GM19240 (cell line): ENCODE measurements at regions not wholly inside any gene's neighbourhood (a gene's known extent, or its start where the extent isn't known, plus 50 kb on each side); places are given as distances from the start of the nearest gene placed in this dataset.
"Not testable (repeated sequence)": the region's sequence is repeated elsewhere in the genome, so short reads cannot be mapped to it uniquely, and the experiment has no call there.

Source experiments
- DNase-seq: peaks from one replicate; pipeline ENCODE4 v3.0.0; 2011; ENCODE audit warnings: low spot score; ENCODE audit not compliant: insufficient read length

- DNase-seq: no peak
Observed at GRCh38 chr1:65581119-65581518, 160.7 kb downstream of the LEPR start.

- DNase-seq: no peak
Observed at GRCh38 chr1:65584399-65584798, 163.9 kb downstream of the LEPR start.

- no peak for DNase-seq
Observed at GRCh38 chr1:65590279-65590678, 169.8 kb downstream of the LEPR start.

- no peak for DNase-seq
Observed at GRCh38 chr1:65593516-65593915, 173.0 kb downstream of the LEPR start.

- DNase-seq: no peak
Observed at GRCh38 chr1:65595724-65596123, 175.3 kb downstream of the LEPR start.

- DNase-seq: no peak
Observed at GRCh38 chr1:65596768-65597167, 176.3 kb downstream of the LEPR start.

GRCh38 chr1:65605621-65606020, 185.2 kb downstream of the LEPR start:
- no peak for DNase-seq

- DNase-seq: no peak
Observed at GRCh38 chr1:65606426-65606825, 186.0 kb downstream of the LEPR start.

- no peak for DNase-seq
Observed at GRCh38 chr1:65613884-65614283, 178.8 kb upstream of the PDE4B start.

- DNase-seq: no peak
Observed at GRCh38 chr1:65615859-65616258, 176.8 kb upstream of the PDE4B start.

- DNase-seq: not testable (repeated sequence)
Observed at GRCh38 chr1:65621721-65622120, 171.0 kb upstream of the PDE4B start.

- DNase-seq: no peak
Observed at GRCh38 chr1:65623895-65624294, 168.8 kb upstream of the PDE4B start.

- DNase-seq: no peak
Observed at GRCh38 chr1:65625528-65625927, 167.2 kb upstream of the PDE4B start.

- DNase-seq: no peak
Observed at GRCh38 chr1:65626003-65626402, 166.7 kb upstream of the PDE4B start.

- no peak for DNase-seq
Observed at GRCh38 chr1:65629788-65630187, 162.9 kb upstream of the PDE4B start.

GRCh38 chr1:65630855-65631254, 161.8 kb upstream of the PDE4B start:
- no peak for DNase-seq

GRCh38 chr1:65632235-65632634, 160.5 kb upstream of the PDE4B start:
- DNase-seq: no peak

- no peak for DNase-seq
Observed at GRCh38 chr1:65640046-65640445, 152.6 kb upstream of the PDE4B start.

- not testable (repeated sequence) for DNase-seq
Observed at GRCh38 chr1:65649185-65649584, 143.5 kb upstream of the PDE4B start.

- DNase-seq: no peak
Observed at GRCh38 chr1:65650682-65651081, 142.0 kb upstream of the PDE4B start.

GRCh38 chr1:65654526-65654925, 138.2 kb upstream of the PDE4B start:
- DNase-seq: not testable (repeated sequence)

GRCh38 chr1:65657609-65658008, 135.1 kb upstream of the PDE4B start:
- not testable (repeated sequence) for DNase-seq

GRCh38 chr1:65658122-65658521, 134.6 kb upstream of the PDE4B start:
- no peak for DNase-seq

GRCh38 chr1:65668368-65668767, 124.3 kb upstream of the PDE4B start:
- DNase-seq: no peak
